Cardiac muscle cell (in vitro differentiated cells and primary cell): ENCODE measurements at regions not wholly inside any gene's neighbourhood (a gene's known extent, or its start where the extent isn't known, plus 50 kb on each side); places are given as distances from the start of the nearest gene placed in this dataset.

Source experiments
- DNase-seq, 2 donors: peaks; one replicate each; pipeline versions ENCODE4 v3.0.0 to v3.0.0-alpha.2; 2010 to 2017; ENCODE audit warnings: low read depth in 1 of 2, low spot score in 1 of 2
- H3K27ac ChIP-seq: fragments of 200-600 bp; sonication (generic); 2 replicates; pipeline ENCODE4 v1.5.1; 2016
- H3K27me3 ChIP-seq: fragments of 200-600 bp; sonication (generic); 2 replicates; pipeline ENCODE4 v1.6.0; 2016; ENCODE audit warnings: control low read depth
- H3K36me3 ChIP-seq: fragments of 200-600 bp; sonication (generic); 2 replicates; pipeline ENCODE4 v1.5.1; 2016; ENCODE audit warnings: control low read depth
- H3K4me1 ChIP-seq: fragments of 200-600 bp; sonication (generic); 2 replicates; pipeline ENCODE4 v1.8.1; 2017; ENCODE audit warnings: low read depth, mild to moderate bottlenecking, mixed run types
- H3K4me3 ChIP-seq: fragments of 200-600 bp; sonication (generic); 2 replicates; pipeline ENCODE4 v1.5.1; 2016; ENCODE audit warnings: mild to moderate bottlenecking
- H3K9me3 ChIP-seq: fragments of 200-600 bp; sonication (generic); 2 replicates; pipeline ENCODE4 v1.5.1; 2017; ENCODE audit warnings: low read depth, mild to moderate bottlenecking, control low read depth
- CTCF ChIP-seq: IDR thresholded peaks from 2 replicates; pipeline ENCODE4 v1.5.1; 2012; ENCODE audit warnings: low read depth, mild to moderate bottlenecking, low read length

- H3K4me1 ChIP-seq, result peaks cover 2% of the 10 kb centered on the region
- no peak for TF ChIP-seq CTCF
- no peaks in the 10 kb centered on the region for H3K36me3 ChIP-seq
- no peaks in the 10 kb centered on the region for H3K27me3 ChIP-seq
- H3K9me3 ChIP-seq, result no peaks in the 10 kb centered on the region
- DNase-seq, result no peak
- H3K4me3 ChIP-seq, result no peak overlapping the region
- no peak overlapping the region for H3K27ac ChIP-seq
These were observed 52.9 kb upstream of the JDP2 start for GRCh38 chr14:75374911-75375310.

GRCh38 chr14:75375983-75376382, 51.8 kb upstream of the JDP2 start:
- no peak for DNase-seq

More at GRCh38 chr14:75375983-75376382, 51.8 kb upstream of the JDP2 start:
- no peak overlapping the region for H3K4me3 ChIP-seq
- no peak overlapping the region for H3K27ac ChIP-seq
- H3K36me3 ChIP-seq, result no peaks in the 10 kb centered on the region
- no peak for TF ChIP-seq CTCF
- H3K9me3 ChIP-seq, result no peaks in the 10 kb centered on the region
- H3K27me3 ChIP-seq, result no peaks in the 10 kb centered on the region
- peaks cover 12% of the 10 kb centered on the region for H3K4me1 ChIP-seq
